ENCODE measurements at regions not wholly inside any gene's neighbourhood (a gene's known extent, or its start where the extent isn't known, plus 50 kb on each side); places are given as distances from the start of the nearest gene placed in this dataset.
"Not testable (repeated sequence)": the region's sequence is repeated elsewhere in the genome, so short reads cannot be mapped to it uniquely, and the experiment has no call there.

DNA sequence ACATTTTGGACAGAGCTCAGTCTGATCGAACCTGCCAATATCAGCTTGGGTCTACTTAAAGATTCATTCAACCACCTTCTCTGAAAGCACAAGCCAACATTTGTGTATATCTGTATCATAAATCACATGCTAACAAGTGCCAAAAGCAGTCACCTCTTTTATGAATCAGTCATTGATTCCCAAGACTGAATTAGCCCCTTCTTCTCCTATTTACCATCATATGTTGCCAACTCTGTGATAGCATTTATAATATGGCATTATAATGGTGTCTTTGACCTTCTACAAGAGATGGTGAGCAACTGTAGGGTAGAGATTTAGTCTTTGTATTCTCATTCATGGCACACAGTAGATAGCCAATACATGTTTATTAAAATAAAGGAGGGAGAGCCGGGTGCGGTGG is 61.4 kb downstream of the DDX53 start:
- H3K27me3 ChIP-seq (replicated peaks): no peaks in the 10 kb centered on the region
- H3K27ac ChIP-seq: no peak overlapping the region
- in situ Hi-C loops (cut with HindIII; ENCODE audit: low pct_ligation_motif_present, low sequenced_read_pairs): no loop called here
- DNase-seq: no peak
- TF ChIP-seq, protein P1, sequence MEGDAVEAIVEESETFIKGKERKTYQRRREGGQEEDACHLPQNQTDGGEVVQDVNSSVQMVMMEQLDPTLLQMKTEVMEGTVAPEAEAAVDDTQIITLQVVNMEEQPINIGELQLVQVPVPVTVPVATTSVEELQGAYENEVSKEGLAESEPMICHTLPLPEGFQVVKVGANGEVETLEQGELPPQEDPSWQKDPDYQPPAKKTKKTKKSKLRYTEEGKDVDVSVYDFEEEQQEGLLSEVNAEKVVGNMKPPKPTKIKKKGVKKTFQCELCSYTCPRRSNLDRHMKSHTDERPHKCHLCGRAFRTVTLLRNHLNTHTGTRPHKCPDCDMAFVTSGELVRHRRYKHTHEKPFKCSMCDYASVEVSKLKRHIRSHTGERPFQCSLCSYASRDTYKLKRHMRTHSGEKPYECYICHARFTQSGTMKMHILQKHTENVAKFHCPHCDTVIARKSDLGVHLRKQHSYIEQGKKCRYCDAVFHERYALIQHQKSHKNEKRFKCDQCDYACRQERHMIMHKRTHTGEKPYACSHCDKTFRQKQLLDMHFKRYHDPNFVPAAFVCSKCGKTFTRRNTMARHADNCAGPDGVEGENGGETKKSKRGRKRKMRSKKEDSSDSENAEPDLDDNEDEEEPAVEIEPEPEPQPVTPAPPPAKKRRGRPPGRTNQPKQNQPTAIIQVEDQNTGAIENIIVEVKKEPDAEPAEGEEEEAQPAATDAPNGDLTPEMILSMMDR (IDR thresholded peaks at IDR 0.05; ENCODE audit: low read depth, low read length, missing control alignments): no peak
- H3K4me3 ChIP-seq (ENCODE audit: low read depth, low read length): no peak overlapping the region
- H3K36me3 ChIP-seq (replicated peaks): no peaks in the 10 kb centered on the region

DNA sequence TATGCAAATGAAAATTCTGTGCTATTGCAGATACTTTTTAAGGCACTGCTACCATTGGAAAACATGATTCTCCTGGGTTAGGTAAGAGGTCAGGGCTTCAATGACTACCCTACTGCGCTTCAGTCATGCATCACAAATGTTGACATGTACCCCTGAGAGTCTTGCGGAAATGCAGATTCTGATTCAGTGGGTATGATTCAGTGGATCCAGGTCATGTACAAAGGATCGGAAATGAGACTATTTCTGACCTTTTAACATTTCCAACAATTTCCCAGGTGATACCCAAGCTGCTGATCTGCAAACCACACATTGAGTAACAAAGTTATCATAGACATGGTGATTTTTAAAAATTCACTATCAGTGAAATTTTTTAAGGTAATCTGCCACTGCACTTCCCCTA is 62.6 kb downstream of the DDX53 start:
- no peaks in the 10 kb centered on the region for H3K27me3 ChIP-seq (replicated peaks)
- H3K27ac ChIP-seq: no peak overlapping the region
- H3K4me3 ChIP-seq (ENCODE audit: low read depth, low read length): no peak overlapping the region
- TF ChIP-seq, protein P1 (IDR thresholded peaks at IDR 0.05; ENCODE audit: low read depth, low read length, missing control alignments): no peak
- no peak for DNase-seq
- in situ Hi-C loops (cut with HindIII; ENCODE audit: low pct_ligation_motif_present, low sequenced_read_pairs): no loop called here
- no peaks in the 10 kb centered on the region for H3K36me3 ChIP-seq (replicated peaks)

DNA sequence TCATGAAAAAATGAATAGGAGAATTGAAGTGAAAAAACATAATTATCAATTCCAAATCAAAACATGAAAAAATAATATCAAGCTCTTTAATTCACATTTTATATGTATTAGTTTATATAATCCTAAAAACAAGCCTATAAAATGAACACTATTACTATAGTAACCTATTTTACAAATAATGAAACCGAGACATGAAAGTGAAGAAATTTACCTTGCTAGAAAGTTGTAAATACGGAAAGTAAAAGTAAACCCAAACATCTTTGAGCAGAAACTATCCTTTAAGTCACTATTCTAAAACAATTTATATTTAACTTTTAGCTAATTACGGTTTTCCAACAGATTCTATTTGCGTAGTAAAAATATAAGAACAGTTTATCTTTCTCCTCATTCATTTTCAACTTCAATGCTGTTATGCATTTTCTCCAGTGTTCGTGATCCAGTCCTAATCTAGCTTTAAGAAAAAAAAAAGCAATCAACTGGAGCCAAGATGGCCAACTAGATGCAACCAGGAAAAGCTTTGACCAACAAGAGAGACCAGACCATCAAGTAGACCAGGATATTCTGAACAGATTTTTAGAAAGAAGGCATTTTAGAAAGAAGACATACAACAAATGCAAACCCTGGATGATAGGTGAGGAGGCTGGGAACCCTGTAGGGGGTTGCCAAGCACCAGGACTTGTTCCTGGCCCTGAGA is 67.0 kb downstream of the DDX53 start:
- Histone ChIP-seq H3K4me3 (ENCODE audit: low read depth, low read length) (no peak overlapping the region), H3K36me3 (replicated peaks) (no peaks in the 10 kb centered on the region), H3K27me3 (replicated peaks) (no peaks in the 10 kb centered on the region), H3K27ac (no peak overlapping the region)
- TF ChIP-seq, protein P1 (IDR thresholded peaks at IDR 0.05; ENCODE audit: low read depth, low read length, missing control alignments): no peak
- in situ Hi-C loops (cut with HindIII; ENCODE audit: low pct_ligation_motif_present, low sequenced_read_pairs): no loop called here
- DNase-seq: no peak

DNA sequence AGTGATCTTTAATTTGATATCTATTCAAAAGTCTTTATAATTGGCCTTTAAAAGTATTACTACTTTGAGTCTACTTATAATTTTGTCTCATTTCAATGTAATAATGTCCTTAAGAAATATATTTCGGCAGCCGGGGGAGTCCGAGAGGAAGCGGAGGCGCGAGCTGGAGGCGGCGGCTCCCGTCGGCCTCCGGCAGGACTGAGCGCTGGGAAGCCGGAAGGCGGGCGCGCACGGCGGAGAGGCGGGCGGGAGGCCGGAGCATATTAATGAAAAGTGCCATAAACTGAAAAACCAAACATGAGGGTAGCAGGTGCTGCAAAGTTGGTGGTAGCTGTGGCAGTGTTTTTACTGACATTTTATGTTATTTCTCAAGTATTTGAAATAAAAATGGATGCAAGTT is 75.7 kb downstream of the DDX53 start:
- in situ Hi-C loops (cut with HindIII; ENCODE audit: low pct_ligation_motif_present, low sequenced_read_pairs); H3K27ac ChIP-seq; H3K4me3 ChIP-seq (ENCODE audit: low read depth, low read length); DNase-seq; H3K36me3 ChIP-seq (replicated peaks); H3K27me3 ChIP-seq (replicated peaks): not testable (repeated sequence)

DNA sequence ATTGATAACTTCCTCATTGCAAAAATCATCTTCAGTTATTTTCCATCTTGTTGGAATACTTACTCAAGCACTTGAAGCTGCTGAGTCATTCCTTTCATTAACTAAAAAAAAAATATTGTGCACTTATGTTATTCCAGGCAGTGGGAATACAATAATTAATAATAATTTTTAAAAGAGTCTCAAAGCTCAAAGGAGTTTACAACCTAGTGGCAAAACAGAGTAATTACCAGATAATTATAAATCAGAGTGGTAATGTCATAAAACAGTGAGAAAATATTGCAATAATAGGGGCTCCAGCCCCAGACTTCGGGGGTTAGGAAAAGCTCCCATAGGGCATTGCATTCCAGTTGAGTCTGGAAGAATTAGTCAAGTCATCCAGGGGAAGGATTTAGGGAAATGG is 79.6 kb downstream of the DDX53 start:
- Histone ChIP-seq H3K4me3 (ENCODE audit: low read depth, low read length) (no peak overlapping the region), H3K36me3 (replicated peaks) (no peaks in the 10 kb centered on the region), H3K27ac (no peak overlapping the region), H3K27me3 (replicated peaks) (no peaks in the 10 kb centered on the region)
- no peak for DNase-seq
- TF ChIP-seq, protein P1 (IDR thresholded peaks at IDR 0.05; ENCODE audit: low read depth, low read length, missing control alignments): no peak
- in situ Hi-C loops (cut with HindIII; ENCODE audit: low pct_ligation_motif_present, low sequenced_read_pairs): no loop called here

DNA sequence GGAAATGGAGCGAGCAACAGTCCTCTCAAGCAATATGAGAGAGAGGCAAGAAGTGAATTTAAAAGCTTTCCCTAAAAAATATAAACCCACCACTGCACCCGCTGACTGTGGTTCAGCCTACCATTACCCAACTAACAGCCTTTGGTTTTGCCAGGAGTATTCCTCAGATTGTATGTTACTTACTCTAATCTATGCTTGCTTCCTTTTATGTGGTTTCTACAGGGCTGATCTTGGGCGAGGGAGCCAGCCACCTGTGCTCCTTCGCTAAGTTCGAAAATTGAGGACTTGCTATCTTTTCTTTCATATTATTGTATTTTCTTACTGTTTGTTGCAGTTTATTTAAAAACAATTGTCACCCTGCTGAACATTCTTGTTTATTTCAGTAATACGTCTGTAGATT is 101.1 kb downstream of the DDX53 start:
- TF ChIP-seq, protein P1 (IDR thresholded peaks at IDR 0.05; ENCODE audit: low read depth, low read length, missing control alignments): no peak
- H3K36me3 ChIP-seq (replicated peaks): no peaks in the 10 kb centered on the region
- DNase-seq: no peak
- no peaks in the 10 kb centered on the region for H3K27me3 ChIP-seq (replicated peaks)
- H3K27ac ChIP-seq: no peak overlapping the region
- H3K4me3 ChIP-seq (ENCODE audit: low read depth, low read length): no peak overlapping the region
- in situ Hi-C loops (cut with HindIII; ENCODE audit: low pct_ligation_motif_present, low sequenced_read_pairs): no loop called here

Data from brain microvascular endothelial cell (primary cell).